Parathyroid adenoma (tissue), 2 donors: ENCODE measurements at regions not wholly inside any gene's neighbourhood (a gene's known extent, or its start where the extent isn't known, plus 50 kb on each side); places are given as distances from the start of the nearest gene placed in this dataset.

Experiments
- H2AFZ ChIP-seq: fragments of 300-600 bp; sonication (generic); one replicate; pipeline ENCODE4 v1.7.0; 2017; ENCODE audit warnings: antibody characterized with exemption, mild to moderate bottlenecking
- H3K27ac ChIP-seq: fragments of 300-600 bp; sonication (generic); one replicate; pipeline ENCODE4 v1.7.0; 2017
- H3K27me3 ChIP-seq: fragments of 300-600 bp; sonication (generic); one replicate; pipeline ENCODE4 v1.7.0; 2017; ENCODE audit warnings: low read length; ENCODE audit not compliant: control insufficient read depth, insufficient read depth
- H3K36me3 ChIP-seq: fragments of 300-600 bp; sonication (generic); one replicate; pipeline ENCODE4 v1.7.0; 2017; ENCODE audit warnings: low read length; ENCODE audit not compliant: control insufficient read depth, insufficient read depth
- H3K4me1 ChIP-seq: fragments of 300-600 bp; sonication (generic); one replicate; pipeline ENCODE4 v1.7.0; 2017; ENCODE audit warnings: control low read depth
- H3K4me2 ChIP-seq: fragments of 300-600 bp; sonication (generic); one replicate; pipeline ENCODE4 v1.7.0; 2017; ENCODE audit warnings: low read length
- H3K4me3 ChIP-seq: fragments of 300-600 bp; sonication (generic); one replicate; pipeline ENCODE4 v1.7.0; 2017; ENCODE audit warnings: low read depth, low read length
- H3K79me2 ChIP-seq: fragments of 300-600 bp; sonication (generic); one replicate; pipeline ENCODE4 v1.7.0; 2017; ENCODE audit warnings: control low read depth
- H3K9ac ChIP-seq: fragments of 300-600 bp; sonication (generic); one replicate; pipeline ENCODE4 v1.7.0; 2017; ENCODE audit warnings: mild to moderate bottlenecking
- H3K9me3 ChIP-seq: fragments of 300-600 bp; sonication (generic); one replicate; pipeline ENCODE4 v1.7.0; 2017; ENCODE audit warnings: low read length; ENCODE audit not compliant: control insufficient read depth
- TF ChIP-seq, protein P1 (sequence below): fragments of 300-600 bp; sonication (generic); IDR thresholded peaks from one replicate; pipeline ENCODE4 v1.7.0; 2017; ENCODE audit warnings: antibody characterized with exemption, mild to moderate bottlenecking
- donor health status: primary hyperparathyroidism.

DNA sequence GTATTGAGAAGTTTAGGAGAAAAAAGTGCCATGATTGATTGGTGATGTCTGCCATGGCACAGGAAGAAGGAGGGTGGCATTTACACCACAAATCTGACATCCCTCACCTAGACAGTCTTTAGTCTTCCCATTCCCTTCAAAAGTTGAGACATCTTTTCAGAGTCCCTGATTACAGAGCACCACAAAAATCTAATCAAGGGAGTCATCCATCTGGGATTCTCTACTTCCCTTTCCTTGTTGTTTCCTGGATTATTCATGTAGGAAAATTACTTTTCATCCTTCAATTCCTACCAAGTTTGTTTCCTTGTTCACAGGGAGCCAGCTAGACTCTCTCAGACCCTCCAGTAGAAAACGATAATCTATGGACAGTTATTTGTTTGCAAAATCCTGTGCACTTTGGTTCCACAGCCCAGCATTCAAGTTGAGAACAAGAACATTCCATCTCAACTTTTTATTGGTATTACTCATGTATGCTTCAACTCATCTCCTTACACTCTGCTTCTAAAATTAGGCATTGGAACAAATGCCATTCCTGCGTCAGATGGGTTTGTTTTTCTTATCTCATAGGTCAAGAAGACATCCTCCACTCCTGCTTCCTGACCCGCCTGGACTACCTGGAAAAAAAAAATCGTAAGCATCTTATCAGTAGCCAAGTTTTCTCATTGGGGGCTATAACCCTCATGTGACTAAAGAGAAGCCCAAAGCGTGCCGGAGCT, 259.9 kb downstream of the FOXO1 start:
- Histone ChIP-seq H2AFZ (no peak overlapping the region), H3K4me1 (no peaks in the 10 kb centered on the region), H3K9ac (no peak overlapping the region), H3K4me3 (no peak overlapping the region), H3K4me2 (no peak overlapping the region), H3K36me3 (no peaks in the 10 kb centered on the region), H3K27me3 (no peaks in the 10 kb centered on the region), H3K9me3 (no peaks in the 10 kb centered on the region), H3K27ac (no peak overlapping the region), H3K79me2 (no peaks in the 10 kb centered on the region)
- TF ChIP-seq, protein P1, sequence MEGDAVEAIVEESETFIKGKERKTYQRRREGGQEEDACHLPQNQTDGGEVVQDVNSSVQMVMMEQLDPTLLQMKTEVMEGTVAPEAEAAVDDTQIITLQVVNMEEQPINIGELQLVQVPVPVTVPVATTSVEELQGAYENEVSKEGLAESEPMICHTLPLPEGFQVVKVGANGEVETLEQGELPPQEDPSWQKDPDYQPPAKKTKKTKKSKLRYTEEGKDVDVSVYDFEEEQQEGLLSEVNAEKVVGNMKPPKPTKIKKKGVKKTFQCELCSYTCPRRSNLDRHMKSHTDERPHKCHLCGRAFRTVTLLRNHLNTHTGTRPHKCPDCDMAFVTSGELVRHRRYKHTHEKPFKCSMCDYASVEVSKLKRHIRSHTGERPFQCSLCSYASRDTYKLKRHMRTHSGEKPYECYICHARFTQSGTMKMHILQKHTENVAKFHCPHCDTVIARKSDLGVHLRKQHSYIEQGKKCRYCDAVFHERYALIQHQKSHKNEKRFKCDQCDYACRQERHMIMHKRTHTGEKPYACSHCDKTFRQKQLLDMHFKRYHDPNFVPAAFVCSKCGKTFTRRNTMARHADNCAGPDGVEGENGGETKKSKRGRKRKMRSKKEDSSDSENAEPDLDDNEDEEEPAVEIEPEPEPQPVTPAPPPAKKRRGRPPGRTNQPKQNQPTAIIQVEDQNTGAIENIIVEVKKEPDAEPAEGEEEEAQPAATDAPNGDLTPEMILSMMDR, result no peak

DNA sequence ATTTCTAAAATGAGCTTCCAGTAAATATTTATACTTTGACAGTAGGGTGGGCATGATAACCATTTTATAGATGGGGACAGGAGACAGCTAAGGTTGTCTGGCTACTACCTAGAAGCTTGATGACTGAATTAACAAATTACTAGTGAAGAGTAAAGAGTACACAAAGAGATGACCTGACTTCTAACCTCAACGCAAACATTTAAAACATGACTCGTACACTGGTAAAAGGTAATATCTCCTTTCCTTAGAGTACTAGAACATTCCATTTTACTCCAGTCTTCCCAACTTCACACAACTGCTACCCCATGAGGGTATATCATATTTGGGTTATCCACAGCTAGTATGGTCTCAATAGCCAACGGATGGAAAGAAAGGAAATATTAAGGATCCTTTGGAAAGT, 258.9 kb downstream of the FOXO1 start:
- Histone ChIP-seq H3K79me2 (no peaks in the 10 kb centered on the region), H3K4me3 (no peak overlapping the region), H3K4me1 (no peaks in the 10 kb centered on the region), H3K9me3 (no peaks in the 10 kb centered on the region), H2AFZ (no peak overlapping the region), H3K9ac (no peak overlapping the region), H3K27me3 (no peaks in the 10 kb centered on the region), H3K27ac (no peak overlapping the region), H3K36me3 (no peaks in the 10 kb centered on the region), H3K4me2 (no peak overlapping the region)
- TF ChIP-seq, protein P1, result no peak

DNA sequence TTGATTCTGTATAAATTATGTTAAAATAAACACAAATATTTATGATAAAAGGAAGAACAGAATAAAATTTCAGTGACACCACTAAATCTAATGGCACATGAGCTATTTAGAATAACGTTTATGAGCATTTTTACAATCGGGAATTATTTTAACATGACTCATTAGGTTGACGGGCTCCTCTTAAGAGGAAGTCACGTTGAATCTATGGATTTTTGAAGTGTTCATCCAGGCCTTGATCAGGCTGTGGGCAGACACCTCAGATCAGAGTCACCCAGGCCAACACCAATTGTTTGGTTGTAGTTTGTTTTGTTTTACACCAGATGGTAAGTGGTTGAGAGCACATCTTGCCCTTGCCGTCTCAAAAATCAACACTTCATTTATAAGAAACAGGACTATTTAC, 257.8 kb downstream of the FOXO1 start:
- H2AFZ ChIP-seq, result no peak overlapping the region
- no peak overlapping the region for H3K4me2 ChIP-seq
- no peak overlapping the region for H3K9ac ChIP-seq
- H3K4me3 ChIP-seq, result no peak overlapping the region
- H3K79me2 ChIP-seq, result no peaks in the 10 kb centered on the region
- no peaks in the 10 kb centered on the region for H3K4me1 ChIP-seq
- TF ChIP-seq, protein P1, result no peak
- no peaks in the 10 kb centered on the region for H3K9me3 ChIP-seq
- no peak overlapping the region for H3K27ac ChIP-seq
- H3K36me3 ChIP-seq, result no peaks in the 10 kb centered on the region
- H3K27me3 ChIP-seq, result no peaks in the 10 kb centered on the region

DNA sequence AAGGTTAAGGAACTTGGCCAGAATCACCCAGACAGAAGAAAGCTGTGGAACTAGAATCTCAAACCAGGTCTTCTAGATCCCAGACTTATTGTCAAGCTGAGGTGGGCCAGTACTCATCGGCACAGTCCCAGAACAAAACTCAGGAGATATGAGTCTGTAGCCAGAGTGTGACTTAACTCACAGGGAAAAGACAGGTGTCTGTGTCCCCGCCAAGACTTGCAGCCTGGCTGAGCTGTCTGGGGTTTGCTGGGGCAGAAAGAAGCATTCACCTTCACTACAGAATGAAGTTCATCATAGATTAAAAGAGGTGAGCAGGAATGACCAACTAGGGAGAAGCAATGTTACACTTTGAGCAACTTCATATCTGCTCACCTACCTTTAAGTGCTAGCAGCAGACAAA, 257.2 kb downstream of the FOXO1 start:
- H3K9ac ChIP-seq, result no peak overlapping the region
- no peaks in the 10 kb centered on the region for H3K4me1 ChIP-seq
- no peak overlapping the region for H3K4me2 ChIP-seq
- no peak overlapping the region for H3K27ac ChIP-seq
- H2AFZ ChIP-seq, result no peak overlapping the region
- TF ChIP-seq, protein P1, result no peak
- no peaks in the 10 kb centered on the region for H3K36me3 ChIP-seq
- H3K79me2 ChIP-seq, result no peaks in the 10 kb centered on the region
- no peak overlapping the region for H3K4me3 ChIP-seq
- no peaks in the 10 kb centered on the region for H3K9me3 ChIP-seq
- H3K27me3 ChIP-seq, result no peaks in the 10 kb centered on the region

DNA sequence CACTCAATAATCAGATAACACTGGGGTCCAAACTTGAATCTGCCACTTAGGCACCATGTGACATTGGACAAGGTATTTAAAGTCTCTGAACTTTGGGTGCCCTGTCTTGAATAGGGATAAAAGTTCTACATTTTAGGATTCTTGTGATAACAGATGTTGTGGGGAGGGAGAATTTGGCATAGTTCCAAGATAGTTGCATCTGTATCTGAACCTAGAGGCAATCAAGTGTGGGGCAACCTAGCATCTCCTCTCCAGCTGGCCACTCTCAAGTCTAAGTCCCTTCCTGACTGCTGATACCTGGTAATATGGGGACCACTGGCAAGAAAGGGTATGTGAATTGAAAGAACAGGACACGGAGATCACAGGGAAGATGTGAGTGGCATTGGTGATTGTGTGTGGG, 256.1 kb downstream of the FOXO1 start:
- H2AFZ ChIP-seq, result no peak overlapping the region
- H3K4me1 ChIP-seq, result no peaks in the 10 kb centered on the region
- H3K9ac ChIP-seq, result no peak overlapping the region
- no peaks in the 10 kb centered on the region for H3K36me3 ChIP-seq
- no peaks in the 10 kb centered on the region for H3K9me3 ChIP-seq
- H3K27ac ChIP-seq, result no peak overlapping the region
- H3K4me2 ChIP-seq, result no peak overlapping the region
- no peak overlapping the region for H3K4me3 ChIP-seq
- no peaks in the 10 kb centered on the region for H3K27me3 ChIP-seq
- TF ChIP-seq, protein P1, result no peak
- no peaks in the 10 kb centered on the region for H3K79me2 ChIP-seq
